ENCODE measurements at regions not wholly inside any gene's neighbourhood (a gene's known extent, or its start where the extent isn't known, plus 50 kb on each side); places are given as distances from the start of the nearest gene placed in this dataset.

GRCh38 chr3:72559385-72559784, 288.9 kb downstream of the SHQ1 start:
- no peak for DNase-seq

GRCh38 chr3:72558001-72558400, 290.2 kb downstream of the SHQ1 start:
- DNase-seq, result no peak

GRCh38 chr3:72555714-72556113, 292.5 kb downstream of the SHQ1 start:
- no peak for DNase-seq

- DNase-seq, result no peak
Measured at GRCh38 chr3:72554689-72555088, 293.6 kb downstream of the SHQ1 start.

GRCh38 chr3:72553298-72553697, 294.9 kb downstream of the SHQ1 start:
- no peak for DNase-seq

GRCh38 chr3:72550582-72551262, 297.5 kb downstream of the SHQ1 start:
- DNase-seq, result no peak

GRCh38 chr3:72549761-72550581, 298.3 kb downstream of the SHQ1 start:
- DNase-seq, result no peak

GRCh38 chr3:72548981-72549380, 299.3 kb downstream of the SHQ1 start:
- no peak for DNase-seq

GRCh38 chr3:72548461-72548860, 299.8 kb downstream of the SHQ1 start:
- no peak for DNase-seq

- no peak for DNase-seq
Measured at GRCh38 chr3:72547183-72547582, 301.1 kb downstream of the SHQ1 start.

GRCh38 chr3:72544239-72544638, 304.0 kb downstream of the SHQ1 start:
- DNase-seq, result no peak

GRCh38 chr3:72543246-72543645, 305.0 kb downstream of the SHQ1 start:
- no peak for DNase-seq

GRCh38 chr3:72542781-72543180, 305.5 kb downstream of the SHQ1 start:
- no peak for DNase-seq

- DNase-seq, result no peak
Measured at GRCh38 chr3:72539856-72540255, 308.4 kb downstream of the SHQ1 start.

- DNase-seq, result no peak
Measured at GRCh38 chr3:72538070-72538745, 310.0 kb downstream of the SHQ1 start.

- no peak for DNase-seq
Measured at GRCh38 chr3:72537448-72537847, 310.8 kb downstream of the SHQ1 start.

GRCh38 chr3:72536878-72537267, 311.4 kb downstream of the SHQ1 start:
- no peak for DNase-seq

- no peak for DNase-seq
Measured at GRCh38 chr3:72536206-72536877, 311.9 kb downstream of the SHQ1 start.

- no peak for DNase-seq
Measured at GRCh38 chr3:72535772-72536171, 312.5 kb downstream of the SHQ1 start.

- DNase-seq, result no peak
Measured at GRCh38 chr3:72533591-72534473, 314.4 kb downstream of the SHQ1 start.

- no peak for DNase-seq
Measured at GRCh38 chr3:72530426-72530825, 317.8 kb downstream of the SHQ1 start.

- DNase-seq, result no peak
Measured at GRCh38 chr3:72529081-72529480, 319.2 kb downstream of the SHQ1 start.

All from 8988T (cell line).